HG02943 (cell line): ENCODE measurements at regions not wholly inside any gene's neighbourhood (a gene's known extent, or its start where the extent isn't known, plus 50 kb on each side); places are given as distances from the start of the nearest gene placed in this dataset.

Experiments used
- ATAC-seq: cut with Tn5 transposase; IDR thresholded peaks from one replicate; pipeline ENCODE4 v1.9.1; 2021; ENCODE audit warnings: mild to moderate bottlenecking, low read depth, moderate library complexity; ENCODE audit not compliant: unreplicated experiment

- ATAC-seq: no peak
These were observed 156.2 kb upstream of the ARPP21 start for GRCh38 chr3:35483131-35483530.

GRCh38 chr3:35484929-35485530 lies 154.3 kb upstream of the ARPP21 start:
- ATAC-seq: no peak

GRCh38 chr3:35486295-35486694 lies 153.0 kb upstream of the ARPP21 start:
- no peak for ATAC-seq

- no peak for ATAC-seq
These were observed 151.9 kb upstream of the ARPP21 start for GRCh38 chr3:35487376-35487775.

GRCh38 chr3:35488526-35488925 lies 150.8 kb upstream of the ARPP21 start:
- ATAC-seq: no peak

GRCh38 chr3:35492841-35493240 lies 146.5 kb upstream of the ARPP21 start:
- ATAC-seq: no peak

- no peak for ATAC-seq
These were observed 140.7 kb upstream of the ARPP21 start for GRCh38 chr3:35498506-35499210.

GRCh38 chr3:35500641-35501350 lies 138.5 kb upstream of the ARPP21 start:
- ATAC-seq: peak; percentile 81

- ATAC-seq: no peak
These were observed 136.6 kb upstream of the ARPP21 start for GRCh38 chr3:35502699-35503098.

- no peak for ATAC-seq
These were observed 134.1 kb upstream of the ARPP21 start for GRCh38 chr3:35505181-35505580.

- no peak for ATAC-seq
These were observed 133.6 kb upstream of the ARPP21 start for GRCh38 chr3:35505772-35506171.

GRCh38 chr3:35519936-35520335 lies 119.4 kb upstream of the ARPP21 start:
- ATAC-seq: no peak

GRCh38 chr3:35521196-35521595 lies 118.1 kb upstream of the ARPP21 start:
- ATAC-seq: no peak

GRCh38 chr3:35522450-35522849 lies 116.9 kb upstream of the ARPP21 start:
- ATAC-seq: no peak

- ATAC-seq: no peak
These were observed 116.3 kb upstream of the ARPP21 start for GRCh38 chr3:35523074-35523473.

- no peak for ATAC-seq
These were observed 115.5 kb upstream of the ARPP21 start for GRCh38 chr3:35523838-35524237.

GRCh38 chr3:35524856-35525255 lies 114.5 kb upstream of the ARPP21 start:
- ATAC-seq: no peak

- no peak for ATAC-seq
These were observed 110.6 kb upstream of the ARPP21 start for GRCh38 chr3:35528728-35529127.

GRCh38 chr3:35529337-35529736 lies 110.0 kb upstream of the ARPP21 start:
- ATAC-seq: no peak

- ATAC-seq: no peak
These were observed 102.1 kb upstream of the ARPP21 start for GRCh38 chr3:35537265-35537664.

GRCh38 chr3:35544976-35545375 lies 94.3 kb upstream of the ARPP21 start:
- ATAC-seq: no peak

- no peak for ATAC-seq
These were observed 89.6 kb upstream of the ARPP21 start for GRCh38 chr3:35549690-35550089.
